GM18511 (cell line): ENCODE measurements at regions not wholly inside any gene's neighbourhood (a gene's known extent, or its start where the extent isn't known, plus 50 kb on each side); places are given as distances from the start of the nearest gene placed in this dataset.
"Not testable (repeated sequence)": the region's sequence is repeated elsewhere in the genome, so short reads cannot be mapped to it uniquely, and the experiment has no call there.

Experiments
- ATAC-seq: cut with Tn5 transposase; IDR thresholded peaks from one replicate; pipeline ENCODE4 v1.9.1; 2021; ENCODE audit warnings: mild to moderate bottlenecking, moderate library complexity; ENCODE audit not compliant: unreplicated experiment

- no peak for ATAC-seq
These were observed 653.4 kb upstream of the FSHR start for GRCh38 chr2:49807689-49808088.

GRCh38 chr2:49804111-49804510 lies 649.8 kb upstream of the FSHR start:
- no peak for ATAC-seq

GRCh38 chr2:49801898-49802450 lies 647.7 kb upstream of the FSHR start:
- ATAC-seq, result no peak

- ATAC-seq, result no peak
These were observed 644.3 kb upstream of the FSHR start for GRCh38 chr2:49798570-49798969.

GRCh38 chr2:49796266-49796665 lies 642.0 kb upstream of the FSHR start:
- no peak for ATAC-seq

- no peak for ATAC-seq
These were observed 640.1 kb upstream of the FSHR start for GRCh38 chr2:49794396-49794795.

- ATAC-seq, result no peak
These were observed 634.0 kb upstream of the FSHR start for GRCh38 chr2:49788300-49788699.

- no peak for ATAC-seq
These were observed 626.6 kb upstream of the FSHR start for GRCh38 chr2:49780949-49781348.

- no peak for ATAC-seq
These were observed 618.1 kb upstream of the FSHR start for GRCh38 chr2:49772299-49772970.

- peak; percentile 65 for ATAC-seq
These were observed 616.6 kb upstream of the FSHR start for GRCh38 chr2:49770919-49771318.

GRCh38 chr2:49767316-49767715 lies 613.0 kb upstream of the FSHR start:
- ATAC-seq, result no peak

- ATAC-seq, result no peak
These were observed 601.5 kb upstream of the FSHR start for GRCh38 chr2:49755777-49756176.

GRCh38 chr2:49754381-49754780 lies 600.1 kb upstream of the FSHR start:
- ATAC-seq, result no peak

- ATAC-seq, result no peak
These were observed 599.1 kb upstream of the FSHR start for GRCh38 chr2:49753344-49753985.

GRCh38 chr2:49737606-49738005 lies 583.3 kb upstream of the FSHR start:
- no peak for ATAC-seq

- ATAC-seq, result not testable (repeated sequence)
These were observed 578.6 kb upstream of the FSHR start for GRCh38 chr2:49732924-49733323.

- ATAC-seq, result no peak
These were observed 564.9 kb upstream of the FSHR start for GRCh38 chr2:49719241-49719640.

GRCh38 chr2:49715597-49715996 lies 561.3 kb upstream of the FSHR start:
- no peak for ATAC-seq

GRCh38 chr2:49714454-49714853 lies 560.1 kb upstream of the FSHR start:
- no peak for ATAC-seq

- ATAC-seq, result no peak
These were observed 548.4 kb upstream of the FSHR start for GRCh38 chr2:49702740-49703139.

GRCh38 chr2:49693961-49694360 lies 539.6 kb upstream of the FSHR start:
- ATAC-seq, result no peak

- not testable (repeated sequence) for ATAC-seq
These were observed 537.7 kb upstream of the FSHR start for GRCh38 chr2:49692022-49692421.
